Aorta (tissue), 5 donors: ENCODE measurements at regions not wholly inside any gene's neighbourhood (a gene's known extent, or its start where the extent isn't known, plus 50 kb on each side); places are given as distances from the start of the nearest gene placed in this dataset.
"Not testable (repeated sequence)": the region's sequence is repeated elsewhere in the genome, so short reads cannot be mapped to it uniquely, and the experiment has no call there.

Experiments
- ATAC-seq: fragments of 200-7000 bp; cut with Tn5 transposase; one replicate; pipeline ENCODE4 v1.9.1; 2022; ENCODE audit warnings: moderate library complexity; ENCODE audit not compliant: low FRiP score
- DNase-seq, 2 donors: peaks; one replicate each; pipeline ENCODE4 v3.0.0-alpha.2; 2020
- H3K27ac ChIP-seq, 2 donors: one replicate each; pipeline ENCODE4 v1.5.1; 2013; ENCODE audit warnings: low read length in 2 of 2, mild to moderate bottlenecking in 2 of 2, moderate library complexity in 2 of 2, control low read depth in 1 of 2, inconsistent platforms in 1 of 2, low read depth in 1 of 2
- H3K27me3 ChIP-seq, 2 donors: one replicate each; pipeline ENCODE4 v1.6.1; 2013; ENCODE audit warnings: control low read depth in 1 of 2, low read length in 1 of 2, mild to moderate bottlenecking in 1 of 2, moderate library complexity in 1 of 2; ENCODE audit not compliant: insufficient read depth in 2 of 2, control insufficient read depth in 1 of 2
- H3K36me3 ChIP-seq, 2 donors: one replicate each; pipeline ENCODE4 v1.6.1; 2013; ENCODE audit warnings: control low read depth in 1 of 2, low read length in 1 of 2, mild to moderate bottlenecking in 1 of 2; ENCODE audit not compliant: insufficient read depth in 2 of 2, control insufficient read depth in 1 of 2
- H3K4me1 ChIP-seq, 2 donors: one replicate each; pipeline ENCODE4 v1.6.1; 2013; ENCODE audit warnings: low read length in 2 of 2, control low read depth in 1 of 2, mild to moderate bottlenecking in 1 of 2, moderate library complexity in 1 of 2; ENCODE audit not compliant: insufficient read depth in 2 of 2, control insufficient read depth in 1 of 2
- H3K4me3 ChIP-seq, 2 donors: one replicate each; pipeline ENCODE4 v1.5.1; 2013; ENCODE audit warnings: low read length in 2 of 2, control low read depth in 1 of 2, mild to moderate bottlenecking in 1 of 2
- H3K9me3 ChIP-seq: one replicate; pipeline ENCODE4 v1.6.1; 2013; ENCODE audit warnings: mild to moderate bottlenecking, low read length; ENCODE audit not compliant: control insufficient read depth
- WGBS, 2 donors: extraction: QIAGEN DNeasy Blood & Tissue Kit; methylation state at CpG; one replicate each; pipeline ENCODE4 v1.1.7; 2013; 5-methylcytosine and 5-hydroxymethylcytosine counted together
- intact Hi-C, 2 donors: fragments of 100-400 bp; cut with DNase I; formaldehyde crosslinking; loops; one replicate each; pipeline versions ENCODE4 v1.14.2 to v1.15.0; 2022
- donor health status: healthy with polysubstance abuse.
- donor health status: Bipolar disorder and iron deficiency.
- donor health status: DM: no; HTN: no; CAD: no.
- donor health status: DM: no; HTN: no; CAD: no.
- donor health status: DM: yes; HTN: yes; CAD: no.

- no peak overlapping the region for H3K27ac ChIP-seq
- no peaks in the 10 kb centered on the region for H3K27me3 ChIP-seq
- WGBS, 2 donors = 89% methylated on average over 3 of the region's 3 CpGs
- ATAC-seq (no peak), DNase-seq (no peak)
- intact Hi-C loops = no loop called here
- no peak overlapping the region for H3K4me3 ChIP-seq
- no peaks in the 10 kb centered on the region for H3K9me3 ChIP-seq
- H3K4me1 ChIP-seq = no peaks in the 10 kb centered on the region
- H3K36me3 ChIP-seq = no peaks in the 10 kb centered on the region
Measured at GRCh38 chr17:20925091-20925490, 117.7 kb downstream of the USP22 start.

DNA sequence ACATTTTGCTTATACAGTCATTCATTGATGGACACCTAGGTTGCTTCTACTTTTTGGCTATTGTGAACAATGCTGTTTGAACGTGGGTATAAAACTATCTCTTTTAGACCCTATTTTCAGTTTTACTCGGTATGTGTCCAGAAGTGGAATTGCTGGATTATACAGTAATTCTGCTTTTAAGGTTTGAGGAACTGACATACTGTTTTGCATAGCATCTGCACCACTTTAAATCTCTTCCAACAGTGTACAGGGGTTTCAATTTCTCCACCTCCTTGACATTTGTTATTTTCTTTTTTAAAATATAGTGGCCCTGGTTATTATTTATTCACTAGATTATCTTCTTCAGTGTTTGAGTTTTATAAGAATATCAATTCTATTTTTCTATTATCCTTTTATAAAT is 116.9 kb downstream of the USP22 start:
- intact Hi-C loops = no loop called here
- WGBS, 2 donors = 55 to 69% methylated on average over 2 of the region's 2 CpGs

GRCh38 chr17:20926532-20926931 is 116.3 kb downstream of the USP22 start:
- H3K9me3 ChIP-seq = no peaks in the 10 kb centered on the region
- no peak overlapping the region for H3K4me3 ChIP-seq
- H3K27ac ChIP-seq = no peak overlapping the region
- no peaks in the 10 kb centered on the region for H3K4me1 ChIP-seq
- DNase-seq (no peak), ATAC-seq (no peak)
- H3K27me3 ChIP-seq = no peaks in the 10 kb centered on the region
- intact Hi-C loops = no loop called here
- WGBS, 2 donors = 3 to 4% methylated on average over 2 of the region's 2 CpGs
- no peaks in the 10 kb centered on the region for H3K36me3 ChIP-seq

More for the DNA sequence above, 116.9 kb downstream of the USP22 start:
- no peak for DNase-seq
- H3K36me3 ChIP-seq = no peaks in the 10 kb centered on the region
- no peaks in the 10 kb centered on the region for H3K27me3 ChIP-seq
- H3K9me3 ChIP-seq = no peaks in the 10 kb centered on the region
- no peaks in the 10 kb centered on the region for H3K4me1 ChIP-seq
- H3K27ac ChIP-seq = no peak overlapping the region
- no peak for ATAC-seq
- no peak overlapping the region for H3K4me3 ChIP-seq

- Histone ChIP-seq H3K27ac (no peak overlapping the region), H3K36me3 (no peaks in the 10 kb centered on the region), H3K9me3 (no peaks in the 10 kb centered on the region), H3K4me1 (no peaks in the 10 kb centered on the region), H3K4me3 (no peak overlapping the region), H3K27me3 (no peaks in the 10 kb centered on the region)
- 63 to 68% methylated on average over 7 of the region's 7 CpGs for WGBS, 2 donors
- ATAC-seq = no peak
- intact Hi-C loops = no loop called here
- no peak for DNase-seq
Measured at GRCh38 chr17:20927308-20927977, 115.4 kb downstream of the USP22 start.

DNA sequence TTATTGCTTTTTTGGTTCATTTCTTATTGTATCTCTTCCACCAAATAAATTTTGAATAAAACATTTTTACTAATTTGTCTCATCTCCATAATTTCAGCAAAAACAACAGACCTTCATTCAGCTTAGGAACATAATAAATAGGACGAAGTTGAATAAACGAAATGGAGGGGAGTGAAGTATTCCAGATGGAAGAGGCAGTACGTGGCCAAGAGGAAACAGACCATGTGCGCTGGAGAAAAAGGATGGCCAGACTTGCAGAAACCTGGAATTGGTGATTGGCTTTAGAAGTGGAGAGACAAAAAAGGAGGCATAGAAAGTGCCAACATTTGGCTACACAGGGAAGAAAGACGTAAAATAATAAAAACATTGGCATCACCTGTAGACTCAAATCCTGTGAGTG is 113.5 kb downstream of the USP22 start:
- 84 to 87% methylated on average over 5 of the region's 5 CpGs for WGBS, 2 donors
- no peak for ATAC-seq

DNA sequence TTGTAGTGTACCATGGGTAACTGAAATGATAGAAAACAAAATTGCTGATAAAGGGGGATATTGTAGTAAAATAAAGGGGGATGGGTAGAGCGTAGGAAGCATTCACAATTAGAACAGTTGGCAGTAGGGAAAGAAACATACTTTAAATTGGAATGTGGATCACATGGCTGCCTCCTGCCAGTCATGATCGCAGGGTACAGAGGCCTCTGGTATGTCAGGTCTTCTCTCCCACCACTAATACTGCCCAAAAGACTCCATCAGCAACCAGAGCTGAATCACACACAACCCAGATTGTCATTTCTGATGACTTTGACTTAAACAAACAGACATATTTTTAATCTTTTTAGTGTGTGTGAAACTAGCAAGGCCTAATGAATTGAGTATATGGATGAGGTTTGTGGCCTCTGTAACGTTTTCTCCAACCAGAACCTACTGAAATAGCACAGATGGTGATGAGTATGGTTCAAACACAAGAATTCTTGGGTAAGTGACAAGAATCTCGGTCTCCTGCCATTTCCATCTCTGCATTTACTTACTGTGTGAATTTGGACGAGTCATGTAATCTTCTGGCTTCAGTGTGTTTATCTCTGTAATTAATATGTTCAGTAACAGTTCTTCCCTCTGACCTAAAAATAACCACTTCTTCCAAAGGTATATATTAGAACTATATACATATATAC is 112.6 kb downstream of the USP22 start:
- 64 to 71% methylated on average over 5 of the region's 5 CpGs for WGBS, 2 donors
- DNase-seq (no peak), ATAC-seq (no peak)
- no peaks in the 10 kb centered on the region for H3K36me3 ChIP-seq
- H3K27ac ChIP-seq = no peak overlapping the region
- no peaks in the 10 kb centered on the region for H3K27me3 ChIP-seq
- intact Hi-C loops = no loop called here
- H3K4me3 ChIP-seq = no peak overlapping the region
- no peaks in the 10 kb centered on the region for H3K9me3 ChIP-seq
- no peaks in the 10 kb centered on the region for H3K4me1 ChIP-seq

More for the DNA sequence above, 113.5 kb downstream of the USP22 start:
- Histone ChIP-seq H3K4me1 (no peaks in the 10 kb centered on the region), H3K27ac (no peak overlapping the region), H3K4me3 (no peak overlapping the region), H3K27me3 (no peaks in the 10 kb centered on the region), H3K36me3 (no peaks in the 10 kb centered on the region), H3K9me3 (no peaks in the 10 kb centered on the region)
- intact Hi-C loops = no loop called here
- no peak for DNase-seq

GRCh38 chr17:20933040-20933439 is 109.8 kb downstream of the USP22 start:
- H3K9me3 ChIP-seq, DNase-seq, H3K27me3 ChIP-seq, ATAC-seq, intact Hi-C loops, H3K4me3 ChIP-seq, H3K4me1 ChIP-seq, H3K27ac ChIP-seq, H3K36me3 ChIP-seq: not testable (repeated sequence)
- 96% methylated on average over 3 of the region's 3 CpGs for WGBS, 2 donors

DNA sequence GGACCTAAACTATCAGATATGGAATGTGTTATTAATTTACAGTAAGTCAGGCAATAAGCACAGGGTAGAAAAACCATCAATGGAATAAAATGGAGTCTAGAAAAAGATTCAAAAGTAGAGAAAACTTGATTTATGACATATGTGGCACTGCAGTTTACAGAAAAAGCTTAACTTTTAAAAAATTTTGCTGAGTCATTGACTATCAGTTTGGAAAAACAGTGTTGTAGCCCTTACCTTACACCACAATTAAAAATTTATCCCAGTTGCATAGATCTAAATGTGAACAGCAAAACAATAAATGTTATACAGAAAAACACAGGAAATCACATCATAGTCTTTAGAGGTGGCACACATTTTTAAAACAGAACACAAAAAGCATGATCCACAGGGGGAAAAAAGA is 108.5 kb downstream of the USP22 start:
- H3K27me3 ChIP-seq = no peaks in the 10 kb centered on the region
- intact Hi-C loops = no loop called here
- ATAC-seq (no peak), DNase-seq (no peak)
- no peak overlapping the region for H3K4me3 ChIP-seq
- H3K4me1 ChIP-seq = peaks cover 0 to 1% of the 10 kb centered on the region in 2 donors
- no peaks in the 10 kb centered on the region for H3K36me3 ChIP-seq
- no peaks in the 10 kb centered on the region for H3K9me3 ChIP-seq
- H3K27ac ChIP-seq = no peak overlapping the region

- peaks cover 0 to 1% of the 10 kb centered on the region in 2 donors for H3K4me1 ChIP-seq
- DNase-seq = no peak
- H3K9me3 ChIP-seq = no peaks in the 10 kb centered on the region
- 21 to 22% methylated on average over 2 of the region's 2 CpGs for WGBS, 2 donors
- intact Hi-C loops = no loop called here
- H3K27ac ChIP-seq = no peak overlapping the region
- ATAC-seq = peak; percentile 57
- H3K36me3 ChIP-seq = no peaks in the 10 kb centered on the region
- no peak overlapping the region for H3K4me3 ChIP-seq
- no peaks in the 10 kb centered on the region for H3K27me3 ChIP-seq
Measured at GRCh38 chr17:20935740-20936139, 107.1 kb downstream of the USP22 start.
